Osteoblast (primary cell): ENCODE measurements at regions not wholly inside any gene's neighbourhood (a gene's known extent, or its start where the extent isn't known, plus 50 kb on each side); places are given as distances from the start of the nearest gene placed in this dataset.

Experiments used
- DNase-seq: peaks from one replicate; pipeline ENCODE4 v3.0.0; 2011; ENCODE audit warnings: low spot score, mixed read lengths; ENCODE audit not compliant: insufficient read length; ENCODE audit errors: missing footprints
- H2AFZ ChIP-seq: 2 replicates; pipeline ENCODE4 v1.6.0; 2011; ENCODE audit warnings: mild to moderate bottlenecking, low read length
- H3K27ac ChIP-seq: 2 replicates; pipeline ENCODE4 v1.5.1; 2011; ENCODE audit warnings: mild to moderate bottlenecking, low read depth, low read length, moderate library complexity
- H3K27me3 ChIP-seq: 2 replicates; pipeline ENCODE4 v1.6.0; 2012; ENCODE audit warnings: mild to moderate bottlenecking, control low read depth, inconsistent platforms, low read length, moderate library complexity; ENCODE audit not compliant: insufficient read depth
- H3K36me3 ChIP-seq: 2 replicates; pipeline ENCODE4 v1.5.1; 2011; ENCODE audit warnings: mild to moderate bottlenecking, low read length, control low read depth, moderate library complexity; ENCODE audit not compliant: insufficient read depth
- H3K4me1 ChIP-seq: 2 replicates; pipeline ENCODE4 v1.5.1; 2011; ENCODE audit warnings: mild to moderate bottlenecking, low read length, control low read depth, moderate library complexity; ENCODE audit not compliant: insufficient read depth
- H3K4me2 ChIP-seq: 2 replicates; pipeline ENCODE4 v1.6.0; 2011; ENCODE audit warnings: mild to moderate bottlenecking, low read length; ENCODE audit not compliant: insufficient read depth
- H3K4me3 ChIP-seq: fragments of 200-600 bp; sonication (generic); 3 replicates; pipeline ENCODE4 v1.5.1; 2012; ENCODE audit warnings: mild to moderate bottlenecking, low read length, inconsistent platforms; ENCODE audit not compliant: insufficient read depth
- H3K79me2 ChIP-seq: 2 replicates; pipeline ENCODE4 v1.6.0; 2012; ENCODE audit warnings: mild to moderate bottlenecking, low read length, control low read depth, inconsistent platforms; ENCODE audit not compliant: insufficient read depth
- H3K9me3 ChIP-seq: 2 replicates; pipeline ENCODE4 v1.5.1; 2011; ENCODE audit warnings: low read depth, low read length, control low read depth
- H4K20me1 ChIP-seq: 2 replicates; pipeline ENCODE4 v1.6.0; 2012; ENCODE audit warnings: mild to moderate bottlenecking, low read length, control low read depth; ENCODE audit not compliant: insufficient read depth
- CTCF ChIP-seq: IDR thresholded peaks from 2 replicates; pipeline ENCODE4 v1.5.1; 2011; ENCODE audit warnings: mild to moderate bottlenecking, low read depth, low read length, moderate library complexity; ENCODE audit errors: extremely low read depth

- peak; percentile 52 for DNase-seq
- no peak overlapping the region for H2AFZ ChIP-seq
- H3K4me1 ChIP-seq, result no peaks in the 10 kb centered on the region
- H3K9me3 ChIP-seq, result no peaks in the 10 kb centered on the region
- H3K4me2 ChIP-seq, result no peak overlapping the region
- no peaks in the 10 kb centered on the region for H3K27me3 ChIP-seq
- no peaks in the 10 kb centered on the region for H3K36me3 ChIP-seq
- H3K27ac ChIP-seq, result no peak overlapping the region
- no peak overlapping the region for H3K4me3 ChIP-seq
- no peaks in the 10 kb centered on the region for H4K20me1 ChIP-seq
- no peak for TF ChIP-seq CTCF
- no peaks in the 10 kb centered on the region for H3K79me2 ChIP-seq
These were observed 556.1 kb downstream of the SPRY1 start for GRCh38 chr4:123952530-123953274.

GRCh38 chr4:123953566-123953965 lies 557.0 kb downstream of the SPRY1 start:
- no peak for DNase-seq
- no peaks in the 10 kb centered on the region for H3K4me1 ChIP-seq
- peak overlapping the region; percentile 47 for H2AFZ ChIP-seq
- no peaks in the 10 kb centered on the region for H4K20me1 ChIP-seq
- no peak overlapping the region for H3K4me2 ChIP-seq
- H3K9me3 ChIP-seq, result no peaks in the 10 kb centered on the region
- H3K27ac ChIP-seq, result no peak overlapping the region
- no peaks in the 10 kb centered on the region for H3K79me2 ChIP-seq
- no peak overlapping the region for H3K4me3 ChIP-seq
- no peaks in the 10 kb centered on the region for H3K27me3 ChIP-seq
- no peaks in the 10 kb centered on the region for H3K36me3 ChIP-seq
- TF ChIP-seq CTCF, result no peak

- DNase-seq, result no peak
- peak overlapping the region; percentile 33 for H2AFZ ChIP-seq
- no peaks in the 10 kb centered on the region for H3K9me3 ChIP-seq
- H3K79me2 ChIP-seq, result no peaks in the 10 kb centered on the region
- H4K20me1 ChIP-seq, result no peaks in the 10 kb centered on the region
- H3K4me3 ChIP-seq, result no peak overlapping the region
- H3K4me1 ChIP-seq, result no peaks in the 10 kb centered on the region
- H3K36me3 ChIP-seq, result no peaks in the 10 kb centered on the region
- TF ChIP-seq CTCF, result no peak
- no peaks in the 10 kb centered on the region for H3K27me3 ChIP-seq
- H3K4me2 ChIP-seq, result peak overlapping the region; percentile 34
- no peak overlapping the region for H3K27ac ChIP-seq
These were observed 557.6 kb downstream of the SPRY1 start for GRCh38 chr4:123954220-123954619.

GRCh38 chr4:123955167-123955800 lies 558.7 kb downstream of the SPRY1 start:
- no peak for TF ChIP-seq CTCF
- no peaks in the 10 kb centered on the region for H3K4me1 ChIP-seq
- H3K27me3 ChIP-seq, result no peaks in the 10 kb centered on the region
- no peak overlapping the region for H3K4me2 ChIP-seq
- H4K20me1 ChIP-seq, result no peaks in the 10 kb centered on the region
- no peaks in the 10 kb centered on the region for H3K79me2 ChIP-seq
- no peaks in the 10 kb centered on the region for H3K36me3 ChIP-seq
- no peak overlapping the region for H3K27ac ChIP-seq
- no peak overlapping the region for H3K4me3 ChIP-seq
- no peak for DNase-seq
- H2AFZ ChIP-seq, result no peak overlapping the region
- H3K9me3 ChIP-seq, result no peaks in the 10 kb centered on the region
